ENCODE measurements at regions not wholly inside any gene's neighbourhood (a gene's known extent, or its start where the extent isn't known, plus 50 kb on each side); places are given as distances from the start of the nearest gene placed in this dataset.

DNA sequence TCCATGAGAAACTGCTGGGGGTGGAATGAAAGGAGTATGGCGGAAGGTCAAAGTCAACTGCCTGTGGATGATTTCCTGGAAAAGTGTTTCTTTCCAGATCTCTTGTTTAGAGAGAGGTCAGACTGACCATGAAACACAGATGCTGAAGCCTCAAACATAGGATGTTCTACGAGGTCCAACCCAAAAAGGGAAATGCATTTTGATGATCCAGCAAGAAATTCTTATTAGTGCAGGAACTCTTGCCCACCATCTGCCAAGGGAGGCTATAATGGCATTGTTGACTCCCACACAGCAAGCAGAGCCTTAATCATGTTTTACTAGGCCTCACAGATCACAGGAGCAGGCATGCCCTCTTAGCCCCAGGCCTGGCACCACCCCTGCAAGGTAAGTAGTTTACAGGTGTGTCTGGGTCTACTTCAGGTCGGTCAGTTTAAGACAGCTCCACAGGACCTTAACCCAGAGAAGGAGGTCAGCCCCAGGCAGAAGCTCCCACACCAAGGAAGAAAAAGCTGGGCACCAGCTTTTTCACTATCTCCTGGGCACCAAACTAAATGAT is 67.6 kb upstream of the CNKSR3 start:
- Histone ChIP-seq H3K9ac (ENCODE audit: low read depth, low read length) (no peak overlapping the region), H3K9me3 (ENCODE audit: insufficient read depth, low read length, severe bottlenecking) (peaks cover 5% of the 10 kb centered on the region), H3K4me1 (ENCODE audit: insufficient read depth, low read length) (no peaks in the 10 kb centered on the region; the same call in 1 of the 2 replicates), H3K4me2 (ENCODE audit: insufficient read depth, low read length) (no peak overlapping the region), H4K20me1 (ENCODE audit: insufficient read depth, low read length) (no peaks in the 10 kb centered on the region), H3K4me3 (ENCODE audit: low read depth in 1 of 2, low read length in 2 of 2) (no peak overlapping the region), H3K27ac (ENCODE audit: low read length) (no peak overlapping the region), H3K36me3 (ENCODE audit: insufficient read depth, low read length) (no peaks in the 10 kb centered on the region), H3K27me3 (ENCODE audit: insufficient read depth, low read length, poor library complexity) (no peaks in the 10 kb centered on the region), H2AFZ (ENCODE audit: low read depth, low read length) (no peak overlapping the region), H3K79me2 (ENCODE audit: insufficient read depth, low read length) (no peaks in the 10 kb centered on the region)
- no peak for TF ChIP-seq CTCF (IDR thresholded peaks at IDR 0.05; ENCODE audit: borderline replicate concordance, extremely low read depth, low read length, poor library complexity, severe bottlenecking)
- no peak for TF ChIP-seq EZH2 (IDR thresholded peaks at IDR 0.05; ENCODE audit: borderline replicate concordance, low read depth, low read length, severe bottlenecking)
- ATAC-seq (ENCODE audit: insufficient read depth, low read depth) (no peak), DNase-seq (no peak)

DNA sequence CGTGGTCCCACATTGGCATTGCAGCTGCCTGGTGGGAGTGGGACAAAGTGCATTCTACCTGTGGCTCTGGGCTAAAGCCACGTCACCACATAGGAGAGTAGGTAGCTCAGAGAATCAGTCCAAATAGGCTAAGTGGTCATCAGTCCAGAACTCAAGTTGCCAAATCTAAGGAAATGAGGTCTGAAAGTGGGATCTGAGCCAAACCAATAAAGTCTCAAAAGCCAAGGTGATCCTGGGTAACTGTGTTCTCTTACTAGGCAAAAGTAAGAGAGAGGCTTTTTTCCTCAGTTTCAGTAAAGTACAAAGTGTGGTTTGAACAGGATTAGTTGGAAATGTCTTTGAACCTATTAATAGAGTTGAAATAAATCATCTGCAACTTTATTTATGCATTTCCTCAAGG is 68.6 kb upstream of the CNKSR3 start:
- Histone ChIP-seq H3K27me3 (ENCODE audit: insufficient read depth, low read length, poor library complexity) (no peaks in the 10 kb centered on the region), H3K4me1 (ENCODE audit: insufficient read depth, low read length) (no peaks in the 10 kb centered on the region; the same call in 1 of the 2 replicates), H4K20me1 (ENCODE audit: insufficient read depth, low read length) (no peaks in the 10 kb centered on the region), H3K9ac (ENCODE audit: low read depth, low read length) (no peak overlapping the region), H3K9me3 (ENCODE audit: insufficient read depth, low read length, severe bottlenecking) (peaks cover 5% of the 10 kb centered on the region), H3K4me3 (ENCODE audit: low read depth in 1 of 2, low read length in 2 of 2) (no peak overlapping the region), H3K79me2 (ENCODE audit: insufficient read depth, low read length) (no peaks in the 10 kb centered on the region), H3K36me3 (ENCODE audit: insufficient read depth, low read length) (no peaks in the 10 kb centered on the region), H3K4me2 (ENCODE audit: insufficient read depth, low read length) (no peak overlapping the region), H2AFZ (ENCODE audit: low read depth, low read length) (no peak overlapping the region), H3K27ac (ENCODE audit: low read length) (no peak overlapping the region)
- DNase-seq (no peak), ATAC-seq (ENCODE audit: insufficient read depth, low read depth) (no peak)
- TF ChIP-seq CTCF (IDR thresholded peaks at IDR 0.05; ENCODE audit: borderline replicate concordance, extremely low read depth, low read length, poor library complexity, severe bottlenecking): no peak
- no peak for TF ChIP-seq EZH2 (IDR thresholded peaks at IDR 0.05; ENCODE audit: borderline replicate concordance, low read depth, low read length, severe bottlenecking)

- Histone ChIP-seq H3K27ac (ENCODE audit: low read length) (no peak overlapping the region), H3K4me2 (ENCODE audit: insufficient read depth, low read length) (no peak overlapping the region), H3K4me3 (ENCODE audit: low read depth in 1 of 2, low read length in 2 of 2) (no peak overlapping the region), H4K20me1 (ENCODE audit: insufficient read depth, low read length) (no peaks in the 10 kb centered on the region), H3K9ac (ENCODE audit: low read depth, low read length) (no peak overlapping the region), H3K9me3 (ENCODE audit: insufficient read depth, low read length, severe bottlenecking) (peaks cover 5% of the 10 kb centered on the region), H3K27me3 (ENCODE audit: insufficient read depth, low read length, poor library complexity) (no peaks in the 10 kb centered on the region), H3K79me2 (ENCODE audit: insufficient read depth, low read length) (no peaks in the 10 kb centered on the region), H3K36me3 (ENCODE audit: insufficient read depth, low read length) (no peaks in the 10 kb centered on the region), H3K4me1 (ENCODE audit: insufficient read depth, low read length) (no peaks in the 10 kb centered on the region; the same call in 1 of the 2 replicates), H2AFZ (ENCODE audit: low read depth, low read length) (no peak overlapping the region)
- ATAC-seq (ENCODE audit: insufficient read depth, low read depth): no peak
- TF ChIP-seq CTCF (IDR thresholded peaks at IDR 0.05; ENCODE audit: borderline replicate concordance, extremely low read depth, low read length, poor library complexity, severe bottlenecking) (no peak), EZH2 (IDR thresholded peaks at IDR 0.05; ENCODE audit: borderline replicate concordance, low read depth, low read length, severe bottlenecking) (no peak)
- no peak for DNase-seq
Observed at GRCh38 chr6:154579485-154579884, 69.0 kb upstream of the CNKSR3 start.

Measured in DND-41 (cell line).